ENCODE measurements at regions not wholly inside any gene's neighbourhood (a gene's known extent, or its start where the extent isn't known, plus 50 kb on each side); places are given as distances from the start of the nearest gene placed in this dataset.

GRCh38 chr20:6490849-6491248 lies 276.6 kb upstream of the BMP2 start:
- no peaks in the 10 kb centered on the region for H3K4me1 ChIP-seq (ENCODE audit: control insufficient read depth, insufficient read depth, low read length, poor library complexity, severe bottlenecking)
- H3K36me3 ChIP-seq (ENCODE audit: control insufficient read depth, insufficient read depth, low read length) = no peaks in the 10 kb centered on the region
- no peak overlapping the region for H3K4me3 ChIP-seq (ENCODE audit: extremely low read depth, insufficient read depth, low read length, poor library complexity, severe bottlenecking)
- 87 to 100% methylated on average over 2 to 3 of the region's 3 CpGs for WGBS, 2 experiments (ENCODE audit: insufficient coverage in 2 of 2)
- H3K9me3 ChIP-seq (ENCODE audit: control insufficient read depth, low read length) = no peaks in the 10 kb centered on the region
- H3K27ac ChIP-seq (ENCODE audit: low read depth, low read length, severe bottlenecking) = no peak overlapping the region

GRCh38 chr20:6489361-6490171 lies 277.9 kb upstream of the BMP2 start:
- WGBS, 2 experiments (ENCODE audit: insufficient coverage in 2 of 2) = 79 to 92% methylated on average over 12 to 15 of the region's 16 CpGs
- H3K36me3 ChIP-seq (ENCODE audit: control insufficient read depth, insufficient read depth, low read length) = no peaks in the 10 kb centered on the region
- no peaks in the 10 kb centered on the region for H3K9me3 ChIP-seq (ENCODE audit: control insufficient read depth, low read length)
- no peak overlapping the region for H3K4me3 ChIP-seq (ENCODE audit: extremely low read depth, insufficient read depth, low read length, poor library complexity, severe bottlenecking)
- no peaks in the 10 kb centered on the region for H3K4me1 ChIP-seq (ENCODE audit: control insufficient read depth, insufficient read depth, low read length, poor library complexity, severe bottlenecking)
- no peak overlapping the region for H3K27ac ChIP-seq (ENCODE audit: low read depth, low read length, severe bottlenecking)

GRCh38 chr20:6485351-6485750 lies 282.1 kb upstream of the BMP2 start:
- H3K36me3 ChIP-seq (ENCODE audit: control insufficient read depth, insufficient read depth, low read length) = no peaks in the 10 kb centered on the region
- H3K4me3 ChIP-seq (ENCODE audit: extremely low read depth, insufficient read depth, low read length, poor library complexity, severe bottlenecking) = no peak overlapping the region
- H3K4me1 ChIP-seq (ENCODE audit: control insufficient read depth, insufficient read depth, low read length, poor library complexity, severe bottlenecking) = no peaks in the 10 kb centered on the region
- 95% methylated on average over 2 to 4 of the region's 7 CpGs for WGBS, 2 experiments (ENCODE audit: insufficient coverage in 2 of 2)
- no peaks in the 10 kb centered on the region for H3K9me3 ChIP-seq (ENCODE audit: control insufficient read depth, low read length)
- no peak overlapping the region for H3K27ac ChIP-seq (ENCODE audit: low read depth, low read length, severe bottlenecking)

GRCh38 chr20:6483727-6484126 lies 283.8 kb upstream of the BMP2 start:
- Histone ChIP-seq H3K9me3 (ENCODE audit: control insufficient read depth, low read length) (no peaks in the 10 kb centered on the region), H3K4me3 (ENCODE audit: extremely low read depth, insufficient read depth, low read length, poor library complexity, severe bottlenecking) (no peak overlapping the region), H3K4me1 (ENCODE audit: control insufficient read depth, insufficient read depth, low read length, poor library complexity, severe bottlenecking) (no peaks in the 10 kb centered on the region), H3K36me3 (ENCODE audit: control insufficient read depth, insufficient read depth, low read length) (no peaks in the 10 kb centered on the region), H3K27ac (ENCODE audit: low read depth, low read length, severe bottlenecking) (no peak overlapping the region)
- WGBS, 2 experiments (ENCODE audit: insufficient coverage in 2 of 2) = no CpG with 5 or more reads among the region's 2 CpGs

- no peak overlapping the region for H3K4me3 ChIP-seq (ENCODE audit: extremely low read depth, insufficient read depth, low read length, poor library complexity, severe bottlenecking)
- H3K36me3 ChIP-seq (ENCODE audit: control insufficient read depth, insufficient read depth, low read length) = no peaks in the 10 kb centered on the region
- no peak overlapping the region for H3K27ac ChIP-seq (ENCODE audit: low read depth, low read length, severe bottlenecking)
- H3K4me1 ChIP-seq (ENCODE audit: control insufficient read depth, insufficient read depth, low read length, poor library complexity, severe bottlenecking) = no peaks in the 10 kb centered on the region
- no peaks in the 10 kb centered on the region for H3K9me3 ChIP-seq (ENCODE audit: control insufficient read depth, low read length)
These were observed 285.0 kb upstream of the BMP2 start for GRCh38 chr20:6482486-6482885.

GRCh38 chr20:6480328-6481200 lies 286.9 kb upstream of the BMP2 start:
- H3K4me3 ChIP-seq (ENCODE audit: extremely low read depth, insufficient read depth, low read length, poor library complexity, severe bottlenecking) = no peak overlapping the region
- 78 to 80% methylated on average over 3 to 6 of the region's 7 CpGs for WGBS, 2 experiments (ENCODE audit: insufficient coverage in 2 of 2)
- H3K36me3 ChIP-seq (ENCODE audit: control insufficient read depth, insufficient read depth, low read length) = no peaks in the 10 kb centered on the region
- no peak overlapping the region for H3K27ac ChIP-seq (ENCODE audit: low read depth, low read length, severe bottlenecking)
- H3K4me1 ChIP-seq (ENCODE audit: control insufficient read depth, insufficient read depth, low read length, poor library complexity, severe bottlenecking) = no peaks in the 10 kb centered on the region
- no peaks in the 10 kb centered on the region for H3K9me3 ChIP-seq (ENCODE audit: control insufficient read depth, low read length)

- no peak overlapping the region for H3K27ac ChIP-seq (ENCODE audit: low read depth, low read length, severe bottlenecking)
These were observed 294.3 kb upstream of the BMP2 start for GRCh38 chr20:6473197-6473596.

GRCh38 chr20:6471871-6472270 lies 295.6 kb upstream of the BMP2 start:
- H3K4me3 ChIP-seq (ENCODE audit: extremely low read depth, insufficient read depth, low read length, poor library complexity, severe bottlenecking) = no peak overlapping the region
- no CpG with 5 or more reads among the region's 1 CpG for WGBS, 2 experiments (ENCODE audit: insufficient coverage in 2 of 2)
- no peaks in the 10 kb centered on the region for H3K4me1 ChIP-seq (ENCODE audit: control insufficient read depth, insufficient read depth, low read length, poor library complexity, severe bottlenecking)
- no peaks in the 10 kb centered on the region for H3K9me3 ChIP-seq (ENCODE audit: control insufficient read depth, low read length)
- no peaks in the 10 kb centered on the region for H3K36me3 ChIP-seq (ENCODE audit: control insufficient read depth, insufficient read depth, low read length)
- no peak overlapping the region for H3K27ac ChIP-seq (ENCODE audit: low read depth, low read length, severe bottlenecking)

More at GRCh38 chr20:6473197-6473596, 294.3 kb upstream of the BMP2 start:
- no peaks in the 10 kb centered on the region for H3K9me3 ChIP-seq (ENCODE audit: control insufficient read depth, low read length)
- no peaks in the 10 kb centered on the region for H3K36me3 ChIP-seq (ENCODE audit: control insufficient read depth, insufficient read depth, low read length)
- H3K4me3 ChIP-seq (ENCODE audit: extremely low read depth, insufficient read depth, low read length, poor library complexity, severe bottlenecking) = no peak overlapping the region
- no peaks in the 10 kb centered on the region for H3K4me1 ChIP-seq (ENCODE audit: control insufficient read depth, insufficient read depth, low read length, poor library complexity, severe bottlenecking)

- Histone ChIP-seq H3K27ac (ENCODE audit: low read depth, low read length, severe bottlenecking) (no peak overlapping the region), H3K4me3 (ENCODE audit: extremely low read depth, insufficient read depth, low read length, poor library complexity, severe bottlenecking) (no peak overlapping the region), H3K4me1 (ENCODE audit: control insufficient read depth, insufficient read depth, low read length, poor library complexity, severe bottlenecking) (no peaks in the 10 kb centered on the region), H3K36me3 (ENCODE audit: control insufficient read depth, insufficient read depth, low read length) (no peaks in the 10 kb centered on the region), H3K9me3 (ENCODE audit: control insufficient read depth, low read length) (no peaks in the 10 kb centered on the region)
- 93 to 100% methylated on average over 5 of the region's 5 CpGs for WGBS, 2 experiments (ENCODE audit: insufficient coverage in 2 of 2)
These were observed 296.3 kb upstream of the BMP2 start for GRCh38 chr20:6471110-6471647.

- Histone ChIP-seq H3K27ac (ENCODE audit: low read depth, low read length, severe bottlenecking) (no peak overlapping the region), H3K4me3 (ENCODE audit: extremely low read depth, insufficient read depth, low read length, poor library complexity, severe bottlenecking) (no peak overlapping the region)
- 80 to 100% methylated on average over 1 to 3 of the region's 4 CpGs for WGBS, 2 experiments (ENCODE audit: insufficient coverage in 2 of 2)
These were observed 297.8 kb upstream of the BMP2 start for GRCh38 chr20:6469695-6470094.

More at GRCh38 chr20:6469695-6470094, 297.8 kb upstream of the BMP2 start:
- Histone ChIP-seq H3K36me3 (ENCODE audit: control insufficient read depth, insufficient read depth, low read length) (no peaks in the 10 kb centered on the region), H3K9me3 (ENCODE audit: control insufficient read depth, low read length) (no peaks in the 10 kb centered on the region), H3K4me1 (ENCODE audit: control insufficient read depth, insufficient read depth, low read length, poor library complexity, severe bottlenecking) (no peaks in the 10 kb centered on the region)

Measured in mesodermal cell (in vitro differentiated cells).